ENCODE measurements at regions not wholly inside any gene's neighbourhood (a gene's known extent, or its start where the extent isn't known, plus 50 kb on each side); places are given as distances from the start of the nearest gene placed in this dataset.

GRCh38 chr1:228863776-228864175 lies 128.5 kb downstream of the RHOU start:
- DNase-seq (ENCODE audit: low spot score): no peak
- no peak overlapping the region for H3K27ac ChIP-seq
- TF ChIP-seq POLR2A (IDR thresholded peaks at IDR 0.05) (no peak), POLR2AphosphoS5 (IDR thresholded peaks at IDR 0.05) (no peak)
- H3K27me3 ChIP-seq (replicated peaks; ENCODE audit: insufficient read depth): no peaks in the 10 kb centered on the region
- H3K9me3 ChIP-seq: no peaks in the 10 kb centered on the region
- WGBS: 93% methylated on average over 7 of the region's 7 CpGs
- H3K4me3 ChIP-seq: no peak overlapping the region
- no peaks in the 10 kb centered on the region for H3K36me3 ChIP-seq
- intact Hi-C loops (cut with DNase I): no loop called here
- peaks cover 4% of the 10 kb centered on the region for H3K4me1 ChIP-seq (replicated peaks)

- DNase-seq (ENCODE audit: low spot score): no peak
- WGBS: 85% methylated on average over 7 of the region's 7 CpGs
- intact Hi-C loops (cut with DNase I): no loop called here
- TF ChIP-seq POLR2A (IDR thresholded peaks at IDR 0.05) (no peak), POLR2AphosphoS5 (IDR thresholded peaks at IDR 0.05) (no peak), CTCF (IDR thresholded peaks at IDR 0.05) (no peak)
- H3K27me3 ChIP-seq (replicated peaks; ENCODE audit: insufficient read depth): no peaks in the 10 kb centered on the region
- peaks cover 4% of the 10 kb centered on the region for H3K4me1 ChIP-seq (replicated peaks)
- H3K36me3 ChIP-seq: no peaks in the 10 kb centered on the region
- no peak overlapping the region for H3K27ac ChIP-seq
- no peaks in the 10 kb centered on the region for H3K9me3 ChIP-seq
- H3K4me3 ChIP-seq: no peak overlapping the region
Observed at GRCh38 chr1:228865627-228866330, 130.5 kb downstream of the RHOU start.

GRCh38 chr1:228866468-228866867 lies 131.2 kb downstream of the RHOU start:
- intact Hi-C loops (cut with DNase I): no loop called here
- no peak for DNase-seq (ENCODE audit: low spot score)
- Histone ChIP-seq H3K27me3 (replicated peaks; ENCODE audit: insufficient read depth) (no peaks in the 10 kb centered on the region), H3K27ac (no peak overlapping the region), H3K9me3 (no peaks in the 10 kb centered on the region), H3K4me1 (replicated peaks) (peaks cover 4% of the 10 kb centered on the region), H3K4me3 (no peak overlapping the region), H3K36me3 (no peaks in the 10 kb centered on the region)
- TF ChIP-seq CTCF (IDR thresholded peaks at IDR 0.05) (no peak), POLR2A (IDR thresholded peaks at IDR 0.05) (no peak), POLR2AphosphoS5 (IDR thresholded peaks at IDR 0.05) (no peak)
- 50% methylated on average over 11 of the region's 11 CpGs for WGBS

- 63% methylated on average over 7 of the region's 7 CpGs for WGBS
- Histone ChIP-seq H3K27ac (no peak overlapping the region), H3K27me3 (replicated peaks; ENCODE audit: insufficient read depth) (no peaks in the 10 kb centered on the region), H3K4me1 (replicated peaks) (peaks cover 4% of the 10 kb centered on the region), H3K4me3 (no peak overlapping the region), H3K36me3 (no peaks in the 10 kb centered on the region), H3K9me3 (no peaks in the 10 kb centered on the region)
- DNase-seq (ENCODE audit: low spot score): no peak
- intact Hi-C loops (cut with DNase I): no loop called here
- TF ChIP-seq POLR2AphosphoS5 (IDR thresholded peaks at IDR 0.05) (no peak), POLR2A (IDR thresholded peaks at IDR 0.05) (no peak), CTCF (IDR thresholded peaks at IDR 0.05) (no peak)
Observed at GRCh38 chr1:228867108-228867950, 132.1 kb downstream of the RHOU start.

- Histone ChIP-seq H3K36me3 (no peaks in the 10 kb centered on the region), H3K9me3 (no peaks in the 10 kb centered on the region), H3K27ac (no peak overlapping the region), H3K4me1 (replicated peaks) (peaks cover 4% of the 10 kb centered on the region), H3K4me3 (no peak overlapping the region), H3K27me3 (replicated peaks; ENCODE audit: insufficient read depth) (no peaks in the 10 kb centered on the region)
- TF ChIP-seq POLR2A (IDR thresholded peaks at IDR 0.05) (no peak), POLR2AphosphoS5 (IDR thresholded peaks at IDR 0.05) (no peak), CTCF (IDR thresholded peaks at IDR 0.05) (no peak)
- DNase-seq (ENCODE audit: low spot score): no peak
- intact Hi-C loops (cut with DNase I): no loop called here
- 72% methylated on average over 12 of the region's 12 CpGs for WGBS
Observed at GRCh38 chr1:228867951-228868730, 132.9 kb downstream of the RHOU start.

All from prostate gland (tissue), 2 donors.